ENCODE measurements at regions not wholly inside any gene's neighbourhood (a gene's known extent, or its start where the extent isn't known, plus 50 kb on each side); places are given as distances from the start of the nearest gene placed in this dataset.

GRCh38 chr12:60209933-60210332 lies 614.1 kb downstream of the SLC16A7 start:
- H3K79me1 ChIP-seq (ENCODE audit: low read depth, low read length) = no peaks in the 10 kb centered on the region
- no peak overlapping the region for H2AK5ac ChIP-seq (ENCODE audit: low read depth, low read length)
- peaks cover 0 to 1% (median 0%) of the 10 kb centered on the region in 4 experiments; a peak in 1 of 7 replicates for H3K27me3 ChIP-seq (replicated peaks in 1 of 4; ENCODE audit: control insufficient read depth in 3 of 4, extremely low read depth in 1 of 4, insufficient read depth in 3 of 4, low read length in 3 of 4)
- H2BK15ac ChIP-seq (ENCODE audit: low read length) = no peak overlapping the region
- H3K4me2 ChIP-seq (ENCODE audit: insufficient read depth in 1 of 2, low read depth in 2 of 2, low read length in 2 of 2) = no peak overlapping the region
- no peak overlapping the region for H3K14ac ChIP-seq (ENCODE audit: insufficient read length)
- no peaks in the 10 kb centered on the region for H4K20me1 ChIP-seq (replicated peaks in 1 of 2; ENCODE audit: control insufficient read depth in 1 of 2, insufficient read depth in 2 of 2, low read length in 2 of 2)
- no peak overlapping the region for H4K91ac ChIP-seq (replicated peaks; ENCODE audit: insufficient read length, low read length)
- H3K23ac ChIP-seq (ENCODE audit: insufficient read length) = no peak overlapping the region
- whole genome bisulfite sequencing, 2 experiments (ENCODE audit: extremely low coverage in 1 of 2, insufficient coverage in 1 of 2, insufficient read length in 1 of 2, insufficient replicate concordance in 2 of 2, low coverage in 1 of 2, low lambda C conversion rate in 2 of 2, missing lambda C conversion rate in 1 of 2) = 92% methylated on average over 4 of the region's 4 CpGs; no CpG with 5 or more reads in 1 of the 2 experiments
- H3K36me3 ChIP-seq (ENCODE audit: control insufficient read depth in 2 of 4, insufficient read depth in 4 of 4, low read length in 3 of 4) = no peaks in the 10 kb centered on the region
- H2BK20ac ChIP-seq (ENCODE audit: low read length) = no peak overlapping the region
- H3K4ac ChIP-seq (replicated peaks; ENCODE audit: insufficient read length, low read depth, low read length) = no peak overlapping the region
- ChIA-PET CTCF (ENCODE audit: partially characterized antibody) (no interaction called here), POLR2A (ENCODE audit: partially characterized antibody) (no interaction called here)
- no peak overlapping the region for H4K5ac ChIP-seq (ENCODE audit: insufficient read length, low read depth, low read length)
- no peak overlapping the region for H3K4me3 ChIP-seq (ENCODE audit: extremely low read depth in 1 of 4, insufficient read depth in 2 of 4, low read depth in 3 of 4, low read length in 4 of 4)
- H2BK12ac ChIP-seq (ENCODE audit: low read depth, low read length) = no peak overlapping the region
- no peak overlapping the region for H3K27ac ChIP-seq (ENCODE audit: low read depth, low read length)
- no peak overlapping the region for H3K18ac ChIP-seq (ENCODE audit: extremely low read depth, low read length)
- H3K4me1 ChIP-seq (replicated peaks in 1 of 4; ENCODE audit: control insufficient read depth in 3 of 4, insufficient read depth in 4 of 4, low read length in 3 of 4) = no peaks in the 10 kb centered on the region; a peak in 1 of 7 replicates
- H3K23me2 ChIP-seq (ENCODE audit: low read depth, low read length) = no peaks in the 10 kb centered on the region
- DNase-seq (ENCODE audit: low read depth in 1 of 2, low spot score in 2 of 2) (no peak), FAIRE-seq (no peak)
- H3K9ac ChIP-seq (replicated peaks in 1 of 4; ENCODE audit: extremely low read depth in 1 of 4, low read depth in 3 of 4, low read length in 3 of 4) = no peak overlapping the region
- H4K8ac ChIP-seq (ENCODE audit: extremely low read depth, insufficient read depth, low read length) = no peak overlapping the region
- H2BK120ac ChIP-seq (replicated peaks; ENCODE audit: low read depth, low read length) = no peak overlapping the region
- TF ChIP-seq NRF1 (IDR thresholded peaks at IDR 0.05; ENCODE audit: low read depth, low read length) (no peak), RFX5 (IDR thresholded peaks at IDR 0.05; ENCODE audit: borderline replicate concordance, low read depth, low read length) (no peak), SUZ12 (IDR thresholded peaks at IDR 0.05; ENCODE audit: low read length) (no peak)
- no peak overlapping the region for H2BK5ac ChIP-seq (ENCODE audit: low read depth, low read length)
- H3K9me3 ChIP-seq (ENCODE audit: insufficient read depth in 2 of 2, low read depth in 1 of 2, low read length in 1 of 2) = peaks cover 6 to 7% of the 10 kb centered on the region in 2 experiments; a peak in 2 of 4 replicates
- H3K56ac ChIP-seq (replicated peaks; ENCODE audit: insufficient read length, low read depth, low read length) = no peak overlapping the region
- no peaks in the 10 kb centered on the region for H3K79me2 ChIP-seq (ENCODE audit: control insufficient read depth in 1 of 2, insufficient read depth in 2 of 2, low read length in 2 of 2)
- H2AFZ ChIP-seq (ENCODE audit: low read length) = no peak overlapping the region
